HS-27A (cell line): ENCODE measurements at regions not wholly inside any gene's neighbourhood (a gene's known extent, or its start where the extent isn't known, plus 50 kb on each side); places are given as distances from the start of the nearest gene placed in this dataset.
"Not testable (repeated sequence)": the region's sequence is repeated elsewhere in the genome, so short reads cannot be mapped to it uniquely, and the experiment has no call there.

Experiments used
- DNase-seq: peaks from one replicate; pipeline ENCODE4 v3.0.0-alpha.2; 2012; ENCODE audit warnings: low read depth, missing footprints

DNA sequence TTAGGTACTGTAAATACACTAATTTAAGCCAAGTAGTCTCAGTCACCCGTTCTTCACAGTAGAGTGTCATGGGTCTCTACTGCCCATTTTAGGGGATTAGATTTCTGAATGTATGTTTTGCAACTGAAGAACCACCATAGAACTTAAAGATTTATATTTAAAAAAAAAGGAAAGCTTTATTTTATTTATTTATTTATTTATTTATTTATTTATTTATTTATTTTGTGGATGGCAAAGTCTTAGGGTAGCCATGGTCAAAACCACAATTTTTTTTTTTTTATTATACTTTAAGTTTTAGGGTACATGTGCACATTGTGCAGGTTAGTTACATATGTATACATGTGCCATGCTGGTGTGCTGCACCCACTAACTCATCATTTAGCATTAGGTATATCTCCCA, 960.4 kb upstream of the COX7C start:
- not testable (repeated sequence) for DNase-seq

DNA sequence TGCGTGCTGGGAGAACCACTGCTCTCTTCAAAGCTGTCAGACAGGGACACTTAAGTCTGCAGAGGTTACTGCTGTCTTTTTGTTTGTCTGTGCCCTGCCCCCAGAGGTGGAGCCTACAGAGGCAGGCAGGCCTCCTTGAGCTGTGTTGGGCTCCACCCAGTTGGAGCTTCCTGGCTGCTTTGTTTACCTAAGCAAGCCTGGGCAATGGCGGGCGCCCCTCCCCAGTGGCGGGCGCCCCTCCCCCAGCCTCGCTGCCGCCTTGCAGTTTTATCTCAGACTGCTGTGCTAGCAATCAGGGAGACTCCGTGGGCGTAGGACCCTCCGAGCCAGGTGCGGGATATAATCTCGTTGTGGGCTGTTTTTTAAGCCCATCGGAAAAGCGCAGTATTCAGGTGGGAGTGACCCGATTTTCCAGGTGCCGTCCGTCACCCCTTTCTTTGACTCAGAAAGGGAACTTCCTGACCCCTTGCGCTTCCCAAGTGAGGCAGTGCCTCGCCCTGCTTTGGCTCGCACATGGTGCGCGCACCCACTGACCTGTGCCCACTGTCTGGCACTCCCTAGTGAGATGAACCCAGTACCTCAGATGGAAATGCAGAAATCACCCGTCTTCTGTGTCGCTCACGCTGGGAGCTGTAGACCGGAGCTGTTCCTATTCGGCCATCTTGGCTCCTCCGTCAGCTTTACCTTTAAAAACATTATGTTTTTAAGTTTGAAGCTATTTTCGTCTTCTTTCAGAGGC, 954.6 kb upstream of the COX7C start:
- DNase-seq, result not testable (repeated sequence)

- no peak for DNase-seq
Measured at GRCh38 chr5:85663708-85664031, 954.1 kb upstream of the COX7C start.

DNA sequence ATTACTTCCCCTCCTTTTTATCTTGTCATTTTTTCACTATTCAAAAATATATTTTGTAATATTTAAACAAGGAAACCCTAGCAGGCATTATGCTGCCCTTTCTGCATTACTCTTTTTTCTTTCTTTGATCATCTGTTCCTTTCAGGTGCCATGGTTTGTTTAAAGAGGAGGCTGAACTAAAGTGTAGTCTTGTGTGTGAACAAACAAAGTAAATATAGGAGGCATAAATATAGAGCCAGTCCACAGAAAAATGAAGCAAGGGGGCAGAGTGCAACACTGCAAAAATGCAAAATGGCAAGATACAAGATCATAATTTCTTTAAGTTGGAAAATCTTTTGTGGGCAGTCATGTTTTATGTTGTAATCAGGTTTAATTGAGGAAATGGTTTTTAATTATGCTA, 947.3 kb upstream of the COX7C start:
- no peak for DNase-seq

GRCh38 chr5:85671223-85671970, 946.3 kb upstream of the COX7C start:
- DNase-seq, result no peak

DNA sequence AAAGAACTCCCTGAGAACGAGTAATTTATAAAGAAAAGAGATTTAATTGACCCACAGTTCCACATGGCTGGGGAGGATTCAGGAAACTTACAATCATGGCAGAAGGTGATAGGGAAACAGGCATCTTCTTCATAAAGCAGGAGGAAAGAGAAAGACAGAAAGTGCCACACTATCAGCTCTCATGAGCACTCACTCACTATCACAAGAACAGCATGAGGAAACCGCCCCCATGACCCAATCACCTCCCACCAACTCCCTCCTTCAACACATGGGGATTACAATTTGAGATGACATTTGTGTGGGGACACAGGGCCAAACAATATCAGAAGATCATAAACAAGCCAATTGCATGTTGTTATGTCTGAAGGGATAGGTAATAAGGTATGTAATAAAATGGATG, 935.9 kb upstream of the COX7C start:
- DNase-seq, result no peak

- no peak for DNase-seq
Measured at GRCh38 chr5:85684351-85684750, 933.4 kb upstream of the COX7C start.

- DNase-seq, result no peak
Measured at GRCh38 chr5:85703296-85703695, 914.4 kb upstream of the COX7C start.

DNA sequence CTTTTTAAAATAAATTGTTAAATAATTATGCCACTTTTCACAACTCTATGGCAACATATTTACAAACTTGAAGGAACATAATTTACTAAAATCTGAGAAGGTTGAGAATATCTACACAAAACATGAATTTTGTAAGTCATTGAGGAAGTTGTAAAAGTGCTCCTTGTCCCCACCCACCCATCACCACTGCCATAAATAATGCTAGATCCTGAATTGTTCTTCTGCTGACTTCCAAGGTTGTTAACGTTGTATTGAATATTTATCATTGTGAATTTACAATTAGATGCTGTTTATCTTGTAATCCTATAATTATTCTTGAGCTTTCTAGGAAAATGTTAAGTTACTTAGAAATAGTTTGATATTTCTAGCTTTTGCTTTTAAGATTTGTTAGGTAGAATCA, 908.0 kb upstream of the COX7C start:
- no peak for DNase-seq

GRCh38 chr5:85716344-85717202, 901.2 kb upstream of the COX7C start:
- DNase-seq, result no peak

- no peak for DNase-seq
Measured at GRCh38 chr5:85717203-85717563, 900.6 kb upstream of the COX7C start.

GRCh38 chr5:85732185-85732584, 885.6 kb upstream of the COX7C start:
- no peak for DNase-seq

DNA sequence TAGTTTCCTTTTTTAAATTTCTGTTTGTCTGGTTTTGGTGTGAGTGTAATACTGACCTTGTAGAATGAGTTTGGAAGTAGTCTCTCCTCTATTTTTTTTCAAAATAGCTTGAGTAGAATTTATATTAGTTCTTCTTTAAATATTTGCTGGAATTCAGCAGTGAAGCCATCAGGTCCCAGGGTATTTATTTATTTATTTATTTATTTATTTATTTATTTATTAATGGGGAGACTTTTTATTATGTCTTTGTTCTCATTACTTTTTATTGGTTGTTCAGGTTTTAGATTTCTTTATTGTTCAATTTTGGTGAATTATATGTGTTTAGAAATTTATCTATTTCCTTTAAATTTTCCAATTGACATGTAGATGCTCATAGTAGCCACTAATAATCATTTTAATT, 875.8 kb upstream of the COX7C start:
- DNase-seq, result no peak

DNA sequence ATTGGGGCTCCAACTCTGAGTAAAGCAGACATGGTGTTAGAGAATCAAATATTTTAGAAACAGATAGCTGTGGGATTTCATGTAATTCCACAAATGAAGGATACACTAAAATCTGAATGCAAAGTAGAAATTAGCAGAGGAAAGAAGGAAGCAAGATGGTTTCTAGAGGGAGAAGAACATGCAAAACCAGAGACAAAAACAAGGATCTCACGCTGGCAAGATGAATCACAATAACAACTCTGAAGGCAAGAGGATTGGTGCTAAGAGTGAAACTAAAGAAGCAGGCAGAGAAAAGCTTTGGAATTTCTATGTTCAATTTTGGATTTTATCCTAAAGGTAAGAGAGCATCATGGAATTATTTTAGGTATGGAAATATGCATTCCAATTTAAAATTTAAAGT, 857.2 kb upstream of the COX7C start:
- no peak for DNase-seq

DNA sequence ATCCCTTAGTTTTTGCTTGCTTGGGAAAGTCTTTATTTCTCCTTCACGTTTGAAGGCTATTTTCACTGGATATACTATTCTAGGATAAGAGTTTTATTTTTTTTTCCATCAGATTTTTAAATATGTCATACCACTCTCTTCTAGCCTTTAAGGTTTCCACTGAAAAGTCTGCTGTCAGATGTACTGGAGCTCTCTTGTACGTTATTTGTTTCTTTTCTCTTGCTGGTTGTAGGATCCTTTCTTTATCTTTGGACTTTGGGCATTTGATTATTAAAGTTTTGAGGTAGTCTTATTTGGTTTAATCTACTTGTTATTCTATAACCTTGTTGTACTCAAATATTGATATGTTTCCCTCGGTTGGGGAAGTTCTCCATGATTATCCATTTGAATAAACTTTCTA, 848.4 kb upstream of the COX7C start:
- no peak for DNase-seq

DNA sequence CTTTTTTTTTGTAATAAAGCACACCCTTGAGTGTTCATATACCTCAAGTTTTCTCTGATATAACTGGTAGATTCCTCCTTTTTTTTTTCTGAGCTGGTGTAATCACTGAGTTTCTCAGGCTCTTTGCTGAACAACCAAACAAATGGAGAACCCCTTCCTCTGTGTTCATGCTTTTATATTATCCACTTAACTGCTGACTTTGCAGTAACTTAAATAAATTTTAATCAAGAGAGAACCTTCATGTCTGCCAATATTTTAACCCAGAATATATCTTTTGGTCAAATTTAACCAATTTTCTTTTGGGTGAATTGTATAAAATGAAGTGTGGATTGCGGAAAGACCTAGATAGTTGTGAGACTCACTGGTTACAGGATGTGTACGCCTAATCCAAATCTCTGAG, 833.0 kb upstream of the COX7C start:
- no peak for DNase-seq

- no peak for DNase-seq
Measured at GRCh38 chr5:85813146-85813545, 804.6 kb upstream of the COX7C start.

GRCh38 chr5:85814596-85814995, 803.1 kb upstream of the COX7C start:
- no peak for DNase-seq

DNA sequence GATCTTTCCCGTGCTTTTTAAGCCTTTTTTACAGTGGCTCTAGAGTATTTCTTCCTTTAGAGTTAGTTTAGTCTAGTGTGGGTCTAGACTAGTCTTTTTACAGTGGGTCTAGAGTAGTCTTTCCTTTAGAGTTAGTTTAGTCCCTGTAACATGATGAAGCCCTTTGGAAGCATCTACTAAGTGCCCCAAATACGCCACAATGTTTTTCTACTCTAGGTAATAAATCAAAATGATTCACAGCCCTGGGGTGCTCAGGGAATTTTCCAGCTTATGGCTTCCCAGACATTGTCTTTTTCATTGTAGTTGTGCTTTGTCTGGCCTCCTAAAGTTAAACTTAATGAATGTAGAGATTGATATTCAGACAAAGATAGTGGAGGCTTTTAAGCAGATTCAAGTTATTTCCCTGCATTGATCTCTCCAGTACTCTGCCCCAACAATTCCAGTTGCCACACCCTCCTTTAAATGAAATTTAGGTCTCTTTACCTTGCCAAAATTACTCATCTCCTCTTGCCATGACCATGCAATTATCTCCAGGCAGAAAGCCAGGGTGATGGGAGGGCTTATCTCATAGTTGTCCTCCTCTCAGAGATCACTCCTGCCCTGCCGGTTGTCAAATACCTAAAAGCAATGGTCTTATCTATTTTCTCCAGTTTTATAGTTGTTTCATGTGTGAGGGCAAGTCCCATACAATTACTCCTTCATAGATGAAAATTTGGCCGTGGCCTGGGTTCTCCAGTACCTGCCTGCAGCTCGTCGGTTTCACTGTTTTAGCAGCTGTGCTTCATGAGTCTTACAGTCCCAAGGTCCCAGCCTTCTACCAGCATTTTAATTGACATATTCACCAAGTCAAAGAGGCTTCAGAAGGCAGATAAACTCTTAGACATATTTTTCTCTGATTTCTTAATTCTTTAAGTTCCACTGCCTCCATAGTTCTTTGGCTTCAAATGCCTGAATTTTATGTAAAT, 794.0 kb upstream of the COX7C start:
- DNase-seq, result no peak

DNA sequence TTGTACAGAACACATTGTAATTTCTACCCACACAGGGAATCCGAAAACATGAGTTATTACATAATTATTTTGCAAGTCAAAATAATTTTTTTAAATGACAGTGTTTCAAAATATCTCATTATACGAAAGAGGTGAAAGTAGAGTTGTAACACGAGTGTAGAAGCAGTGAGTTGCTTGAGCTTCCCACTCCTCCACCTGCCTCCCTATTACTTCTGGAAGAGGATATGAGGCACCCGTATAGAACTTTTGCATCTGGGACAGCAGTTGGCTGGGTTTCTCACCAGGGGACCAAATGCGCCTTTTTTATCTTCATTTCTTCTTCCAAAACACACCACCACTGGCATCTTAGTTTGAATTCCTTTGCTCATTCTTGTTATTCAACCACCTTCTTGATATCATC, 779.0 kb upstream of the COX7C start:
- DNase-seq, result no peak

- no peak for DNase-seq
Measured at GRCh38 chr5:85841653-85842052, 776.1 kb upstream of the COX7C start.

DNA sequence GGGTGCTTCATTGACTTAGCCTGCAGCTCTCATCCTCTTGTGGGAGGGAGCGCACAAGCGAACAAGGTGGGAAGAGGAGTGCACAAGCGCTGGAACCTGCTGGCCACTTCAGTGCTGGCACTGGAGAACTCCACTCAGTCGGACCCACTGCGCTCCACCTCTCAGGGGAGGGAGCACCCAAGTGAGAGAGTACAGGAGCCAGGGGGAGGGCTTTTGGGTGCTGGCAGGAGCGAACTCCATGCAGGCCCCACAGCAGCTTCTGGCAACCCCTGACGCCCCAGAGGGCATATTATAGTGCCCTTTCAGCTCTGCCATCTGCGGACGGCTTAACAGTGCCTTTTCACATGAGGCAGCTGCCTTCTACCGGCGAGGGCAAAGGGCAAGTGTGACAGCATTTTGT, 774.2 kb upstream of the COX7C start:
- no peak for DNase-seq
